Fibroblast of skin of right quadriceps (primary cell): ENCODE measurements at regions not wholly inside any gene's neighbourhood (a gene's known extent, or its start where the extent isn't known, plus 50 kb on each side); places are given as distances from the start of the nearest gene placed in this dataset.

Source experiments
- DNase-seq: peaks from one replicate; pipeline ENCODE4 v3.0.0-alpha.2; 2013

DNA sequence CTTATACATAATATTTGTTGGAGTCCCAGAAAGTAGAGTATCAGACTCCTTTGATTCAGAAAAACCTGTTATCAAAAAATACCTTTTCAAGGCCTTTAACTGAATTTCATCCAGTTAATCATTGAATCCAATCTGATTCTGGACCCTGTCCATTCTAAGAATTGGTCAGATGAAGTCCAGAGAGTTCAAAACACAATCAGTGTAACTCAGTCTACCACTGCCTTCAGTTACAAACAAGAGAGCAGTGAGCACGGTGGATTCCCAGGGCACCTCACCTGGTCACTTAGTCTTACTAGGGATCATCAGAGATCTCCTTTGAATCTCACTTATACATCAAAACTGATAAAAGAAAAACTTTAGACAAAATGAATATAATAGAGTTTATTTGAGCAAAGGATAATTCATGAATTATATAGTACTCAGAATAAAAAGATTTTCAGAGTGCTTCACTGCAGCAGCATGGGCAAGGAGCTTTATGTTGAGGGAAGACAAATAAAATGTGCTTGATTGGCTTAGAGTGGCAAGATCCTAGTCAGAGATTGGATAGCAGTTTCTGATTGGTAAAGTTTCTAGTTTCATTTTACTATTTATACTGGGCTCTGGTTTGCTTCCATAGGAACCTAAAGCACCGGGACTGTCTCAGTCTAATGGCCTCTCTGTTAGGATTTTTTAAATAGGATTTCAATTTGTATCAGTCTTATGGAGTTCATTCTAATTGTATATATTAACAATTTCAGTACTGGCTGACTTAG is 474.9 kb upstream of the GOLIM4 start:
- DNase-seq = no peak

DNA sequence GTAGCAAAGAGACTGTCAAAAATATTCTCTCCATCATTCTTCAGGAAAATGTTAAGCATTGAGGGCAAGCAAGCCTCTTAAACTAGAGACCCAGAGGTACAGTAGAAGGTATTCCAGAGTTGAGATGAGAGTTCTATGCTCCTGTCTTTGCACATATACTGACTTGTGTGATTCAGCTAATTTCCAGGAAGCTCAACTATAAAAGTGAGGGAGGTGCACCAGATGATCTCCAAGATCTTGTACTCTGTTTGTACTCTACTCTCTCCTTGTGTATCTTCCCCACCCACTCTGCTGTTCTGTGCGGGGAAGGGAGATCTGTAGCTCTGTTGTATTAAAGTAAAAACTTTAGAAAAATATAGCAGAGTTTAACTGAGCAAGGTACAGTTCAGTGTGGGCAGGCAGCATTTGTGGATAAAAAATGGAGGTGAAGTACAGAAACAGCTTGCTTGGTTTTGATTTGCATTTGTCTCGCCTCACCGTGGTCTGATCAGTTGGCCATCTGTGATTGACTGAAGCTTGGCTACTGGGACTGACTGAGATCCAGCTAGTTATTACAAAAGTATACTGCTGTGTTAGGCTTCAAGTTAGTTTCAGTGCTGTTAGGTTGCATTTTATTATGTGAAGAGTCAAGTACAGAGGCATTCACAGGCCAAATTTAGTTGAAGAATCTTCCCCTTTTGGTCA is 463.1 kb upstream of the GOLIM4 start:
- no peak for DNase-seq

DNA sequence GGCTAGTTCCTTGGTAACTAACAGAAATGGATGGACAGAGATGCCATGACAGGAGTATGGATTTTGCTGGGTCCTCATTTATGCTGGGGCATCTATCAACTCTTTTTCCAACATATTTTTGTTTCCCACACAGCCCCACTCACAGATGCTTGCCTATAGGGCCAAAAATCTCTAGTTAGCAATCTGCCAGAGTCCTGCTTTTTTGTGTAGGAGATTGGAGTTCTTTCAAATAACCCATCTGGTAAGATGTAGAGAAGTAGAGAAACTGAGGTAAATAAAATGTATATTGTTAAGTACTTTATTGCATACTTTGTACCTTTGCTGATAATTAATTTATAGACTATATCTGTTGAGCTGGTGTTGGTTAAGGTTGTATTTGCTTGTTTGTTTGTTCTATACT is 456.5 kb upstream of the GOLIM4 start:
- DNase-seq = no peak

DNA sequence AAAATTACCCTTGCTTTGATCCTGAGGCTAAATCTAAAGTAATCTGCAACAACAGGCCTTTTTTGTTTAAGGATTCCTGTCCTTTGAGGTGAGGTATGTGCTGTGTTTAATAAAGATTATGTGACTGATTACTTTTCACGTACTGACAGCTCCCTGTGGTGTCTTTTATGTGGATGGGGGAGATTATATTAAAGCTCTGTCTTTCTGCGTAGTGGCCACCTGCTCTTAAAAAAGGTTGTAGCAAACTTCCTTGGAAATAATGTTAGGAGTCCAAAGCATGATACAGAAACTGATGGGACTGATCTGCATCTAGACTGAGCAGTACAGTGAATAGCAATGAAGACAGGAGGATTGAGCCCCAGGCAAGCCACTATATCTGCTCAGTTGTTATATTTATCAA is 453.0 kb upstream of the GOLIM4 start:
- DNase-seq = no peak

DNA sequence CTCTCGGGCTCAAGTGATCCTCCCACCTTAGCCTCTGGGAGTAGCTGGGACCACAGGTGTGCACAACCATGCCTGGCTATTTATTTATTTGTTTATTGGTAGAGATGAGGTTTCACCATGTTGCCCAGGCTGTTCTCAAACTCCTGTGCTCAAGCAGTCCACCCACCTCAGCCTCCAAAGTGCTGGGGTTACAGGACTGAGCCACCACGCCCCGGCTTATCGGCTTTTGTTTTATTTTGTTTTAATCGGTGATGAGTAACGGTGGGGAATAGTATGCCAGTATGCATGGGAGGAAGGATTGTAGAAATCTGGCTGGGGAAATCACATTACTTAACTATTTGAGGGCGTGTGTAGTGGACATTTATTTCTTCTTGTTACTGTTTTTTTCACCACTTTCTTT is 451.0 kb upstream of the GOLIM4 start:
- no peak for DNase-seq

DNA sequence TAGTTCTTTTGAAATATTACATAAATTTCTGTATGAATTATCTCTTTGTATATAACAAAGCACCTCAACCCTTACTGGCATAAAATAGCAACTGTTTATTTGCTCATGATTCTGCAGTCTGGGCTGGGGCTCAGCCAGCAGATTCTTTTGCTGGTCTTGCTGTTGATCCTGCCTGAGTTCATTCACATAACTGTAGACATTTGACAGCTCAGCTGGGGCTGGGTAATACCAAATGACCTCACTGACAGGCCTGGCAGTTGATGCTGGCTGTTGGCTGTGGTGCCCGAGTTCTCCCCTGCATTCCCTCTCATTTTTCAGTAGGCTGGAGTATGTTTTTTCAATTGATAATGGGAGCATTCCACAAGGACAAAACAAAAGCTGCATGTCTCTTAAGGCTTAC is 449.9 kb upstream of the GOLIM4 start:
- DNase-seq = no peak

DNA sequence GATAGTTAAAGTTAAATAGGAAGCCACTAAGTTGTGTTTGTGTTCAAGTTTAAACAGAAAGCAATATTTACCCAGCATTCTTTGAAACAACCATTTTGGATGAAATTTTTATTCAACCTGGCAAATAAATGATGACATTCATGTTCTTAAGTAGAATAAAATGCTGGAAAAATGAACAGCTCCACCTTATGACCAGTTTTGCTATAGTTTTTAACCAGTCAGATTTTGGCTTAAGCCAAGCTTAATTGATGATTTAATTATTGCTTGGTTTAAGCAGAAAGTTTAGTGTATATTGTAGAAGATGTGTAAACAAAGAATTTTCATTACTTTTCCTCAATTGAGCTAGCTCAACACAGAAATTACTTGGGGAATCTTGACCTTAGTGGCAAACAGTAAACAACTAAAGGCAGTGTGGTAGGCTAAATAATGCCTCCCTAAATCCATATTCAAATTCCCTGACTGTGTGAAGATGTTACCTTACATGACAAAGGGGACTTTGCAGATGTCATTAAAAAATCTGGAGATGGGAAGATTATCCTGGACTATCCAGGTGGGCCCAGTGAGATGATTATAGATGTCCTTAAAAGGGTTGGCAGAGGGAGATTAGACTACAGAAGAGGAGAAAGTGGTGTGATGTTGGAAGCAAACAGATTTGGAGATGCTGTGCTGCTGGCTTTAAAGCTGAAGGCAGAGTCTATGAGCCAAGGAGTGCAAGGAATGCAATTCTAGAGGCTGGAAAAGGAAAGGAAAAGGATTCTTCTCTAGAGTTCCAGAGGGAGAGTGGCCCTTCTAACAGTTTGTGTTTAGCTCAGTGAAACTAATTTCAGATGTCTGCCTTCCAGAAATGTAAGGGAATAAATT is 448.6 kb upstream of the GOLIM4 start:
- DNase-seq = no peak

DNA sequence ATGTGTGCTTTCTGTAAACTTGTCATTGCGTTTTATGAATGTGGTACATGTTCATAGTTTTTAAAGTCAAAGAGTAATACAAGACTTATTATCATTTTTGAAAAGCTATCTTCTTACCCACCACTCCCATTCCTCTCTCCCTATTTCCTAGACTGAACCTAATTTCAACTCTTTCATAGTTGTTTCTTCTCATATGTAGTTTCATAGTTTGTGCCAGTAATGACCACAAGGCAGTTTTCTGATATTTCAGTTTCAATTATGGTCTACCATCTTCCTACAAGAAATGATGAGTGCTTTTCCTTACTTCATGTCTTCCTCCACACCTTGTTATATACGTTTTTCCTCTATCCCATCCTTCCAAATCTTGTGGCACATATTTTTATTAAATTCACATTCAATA is 445.0 kb upstream of the GOLIM4 start:
- no peak for DNase-seq

DNA sequence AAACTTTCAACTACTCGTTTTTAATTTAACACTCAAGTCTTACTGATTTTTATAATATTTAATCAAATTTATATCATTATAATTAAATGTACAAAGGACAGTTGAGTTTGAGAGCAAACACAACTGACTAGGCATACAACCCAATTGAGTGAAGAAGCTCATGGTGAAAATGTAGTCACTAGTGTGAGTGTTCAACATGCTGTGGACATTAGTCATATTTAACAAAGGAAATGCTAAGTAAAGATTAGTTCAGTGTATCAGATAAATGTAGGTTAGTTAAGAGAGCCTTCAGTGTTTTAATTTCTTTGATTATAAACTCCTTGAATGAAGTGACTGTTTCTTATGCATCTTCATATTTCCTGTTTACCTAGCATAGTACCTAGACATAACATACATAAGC is 444.2 kb upstream of the GOLIM4 start:
- no peak for DNase-seq

DNA sequence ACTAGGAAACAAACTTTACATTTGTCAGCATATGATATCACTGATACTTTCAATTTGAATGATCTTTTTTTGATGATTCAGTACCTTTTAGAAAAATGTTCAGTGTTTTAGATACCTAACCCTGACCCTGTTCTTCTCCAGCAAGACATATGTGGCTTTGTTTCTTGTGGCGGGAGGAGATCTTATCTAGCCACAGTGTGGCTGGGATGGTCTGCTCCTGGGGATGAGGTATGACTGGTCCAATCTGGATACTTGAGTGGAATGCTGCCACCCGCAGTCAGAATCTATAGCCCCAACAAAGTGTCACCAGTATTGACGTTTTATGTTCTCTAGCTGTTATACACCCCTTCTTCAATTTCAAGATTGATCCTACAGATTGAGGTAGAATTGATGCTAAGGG is 439.0 kb upstream of the GOLIM4 start:
- DNase-seq = no peak

DNA sequence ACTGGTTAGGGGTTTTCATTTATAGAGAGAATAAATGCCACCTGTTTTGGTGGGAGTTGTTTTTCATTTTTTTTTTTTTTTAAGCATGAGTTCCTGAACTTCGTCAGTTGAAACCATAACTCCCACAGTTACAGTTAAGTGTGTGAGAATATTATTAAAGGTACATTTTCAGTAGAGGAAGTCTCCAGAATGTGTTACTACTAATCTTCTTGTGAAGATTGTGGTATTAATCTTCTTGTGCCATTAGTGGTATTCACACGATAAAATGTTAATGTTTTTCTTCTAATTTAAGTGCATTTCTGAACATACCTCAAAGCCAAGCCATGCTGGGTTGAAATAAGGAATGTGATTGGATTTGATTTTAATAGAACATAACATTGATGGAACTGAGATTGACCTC is 437.9 kb upstream of the GOLIM4 start:
- DNase-seq = no peak

DNA sequence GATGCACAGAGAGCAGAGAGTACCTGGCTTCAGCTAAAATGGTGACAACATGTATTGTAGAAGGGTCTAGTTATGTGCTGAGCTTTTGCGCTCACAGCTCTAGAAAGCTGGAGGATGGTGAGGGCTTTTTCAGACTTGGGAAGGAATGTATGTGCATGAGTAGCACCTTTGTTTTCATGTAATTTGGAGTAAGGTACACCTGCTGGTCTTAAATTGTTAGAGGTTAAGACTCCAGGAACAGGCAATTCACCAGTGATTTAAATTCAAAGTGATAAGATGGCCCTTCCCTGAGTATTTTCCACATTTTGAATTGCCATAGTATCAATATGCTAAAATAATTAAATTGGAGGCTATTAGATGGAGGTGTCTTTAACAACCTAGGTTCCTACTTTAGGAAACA is 436.4 kb upstream of the GOLIM4 start:
- DNase-seq = no peak

DNA sequence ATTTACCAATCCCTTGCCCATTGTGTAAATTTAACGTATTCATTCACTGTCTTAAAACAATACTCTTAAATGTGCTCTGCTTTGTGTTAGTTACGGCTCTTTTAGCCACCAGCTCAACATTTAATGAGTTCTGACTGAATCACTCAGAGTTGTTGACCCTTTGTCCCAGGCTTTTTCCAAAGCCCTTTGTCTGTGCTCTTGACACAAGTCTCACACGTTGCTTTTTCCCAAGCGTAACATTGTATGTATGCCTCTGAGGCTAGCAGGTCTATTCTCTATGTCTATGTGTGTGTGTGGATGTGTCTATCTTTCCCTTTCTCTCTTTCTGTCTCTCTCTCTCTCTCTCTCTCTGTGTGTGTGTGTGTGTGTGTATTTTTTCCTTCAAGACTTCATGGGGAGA is 435.4 kb upstream of the GOLIM4 start:
- no peak for DNase-seq

DNA sequence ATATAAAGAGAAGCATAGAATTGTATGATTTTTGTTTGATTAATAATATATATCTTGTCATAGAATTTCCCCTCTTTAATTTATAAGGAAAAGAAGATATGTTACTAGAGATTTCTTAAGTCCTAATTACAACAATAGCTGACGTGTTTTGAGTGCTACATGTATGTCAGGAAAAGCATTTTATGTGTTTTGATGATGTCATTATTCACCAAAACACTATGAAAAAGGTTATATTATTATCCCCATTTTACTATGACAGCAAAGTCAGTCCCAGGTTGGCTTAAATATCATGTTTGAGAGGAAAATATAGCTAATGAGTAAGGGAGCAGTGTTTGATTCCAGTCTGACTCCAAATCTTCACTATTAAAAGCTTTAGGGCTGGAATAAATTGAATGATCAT is 428.4 kb upstream of the GOLIM4 start:
- no peak for DNase-seq

DNA sequence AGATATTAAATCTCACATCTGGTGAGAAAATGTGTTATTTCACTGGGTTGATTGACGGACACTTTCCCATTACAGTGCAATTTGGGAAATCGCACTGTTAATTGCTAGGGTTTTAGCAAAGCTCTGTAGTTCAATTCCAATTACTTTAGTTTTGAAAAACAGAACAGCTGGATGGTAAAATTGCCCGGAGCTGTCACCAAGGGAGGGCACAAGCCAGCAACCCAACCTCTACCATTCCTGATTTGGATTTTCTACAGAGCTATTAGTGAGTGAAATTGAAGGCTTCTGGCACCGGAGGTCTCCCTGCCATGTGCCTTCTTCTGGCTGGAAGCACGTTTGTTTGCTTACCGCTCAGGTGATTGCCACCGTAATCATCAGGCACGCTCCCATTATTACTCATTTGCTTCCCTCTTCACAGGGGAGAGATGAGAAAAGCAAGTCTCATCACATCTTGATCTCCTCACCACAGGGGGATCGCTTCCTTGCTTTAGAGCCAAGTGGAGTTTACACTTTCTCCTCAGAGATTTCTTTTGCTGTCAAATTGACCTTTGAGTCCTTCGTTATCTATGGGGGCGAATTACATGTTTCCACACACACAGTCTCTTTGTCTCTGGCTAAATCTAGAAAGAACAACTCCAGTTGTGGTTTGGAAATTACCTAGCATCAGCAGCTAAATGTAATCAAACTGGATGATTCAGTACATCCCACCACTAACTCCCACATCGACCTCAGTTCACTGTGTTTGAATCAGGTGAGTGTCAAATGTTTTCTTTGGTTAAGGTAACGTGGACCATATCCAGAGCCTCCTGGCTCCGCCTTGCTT is 421.7 kb upstream of the GOLIM4 start:
- no peak for DNase-seq

DNA sequence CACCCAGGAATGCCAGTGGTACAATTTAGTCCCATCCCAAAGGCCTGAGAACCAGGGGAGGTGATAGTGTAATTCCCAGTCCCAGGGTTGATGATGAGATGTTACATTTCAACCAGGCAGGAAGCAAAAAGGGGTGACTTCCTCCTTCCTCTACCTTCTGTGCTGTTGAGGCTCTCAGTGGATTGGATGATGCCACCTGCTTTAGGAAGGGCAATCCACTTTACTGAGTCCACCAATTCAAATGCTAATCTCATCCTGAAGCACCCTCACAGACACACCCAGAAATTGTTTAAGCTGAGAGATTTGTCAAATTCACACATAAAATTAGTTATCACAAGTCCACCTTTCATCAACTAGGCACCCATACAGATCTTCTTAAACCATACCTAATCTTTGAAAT is 418.5 kb upstream of the GOLIM4 start:
- no peak for DNase-seq

DNA sequence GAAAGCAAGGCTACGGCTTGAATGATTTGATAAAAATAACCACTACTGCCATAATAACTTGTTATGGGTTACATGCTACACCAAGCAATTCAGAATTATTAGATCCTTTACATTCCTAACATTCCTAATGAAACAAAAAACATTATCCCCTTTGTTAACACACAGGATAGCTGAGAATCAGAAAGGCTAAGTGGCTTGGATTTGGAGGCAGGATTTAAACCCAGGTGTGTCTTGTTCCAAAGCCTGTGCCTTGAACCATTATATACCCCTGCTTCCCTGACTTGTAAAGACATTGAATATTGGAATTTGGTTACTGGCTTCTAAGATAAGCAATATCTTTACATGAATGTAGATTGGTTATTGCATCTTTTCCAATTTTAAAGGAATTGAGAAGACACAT is 417.1 kb upstream of the GOLIM4 start:
- no peak for DNase-seq

DNA sequence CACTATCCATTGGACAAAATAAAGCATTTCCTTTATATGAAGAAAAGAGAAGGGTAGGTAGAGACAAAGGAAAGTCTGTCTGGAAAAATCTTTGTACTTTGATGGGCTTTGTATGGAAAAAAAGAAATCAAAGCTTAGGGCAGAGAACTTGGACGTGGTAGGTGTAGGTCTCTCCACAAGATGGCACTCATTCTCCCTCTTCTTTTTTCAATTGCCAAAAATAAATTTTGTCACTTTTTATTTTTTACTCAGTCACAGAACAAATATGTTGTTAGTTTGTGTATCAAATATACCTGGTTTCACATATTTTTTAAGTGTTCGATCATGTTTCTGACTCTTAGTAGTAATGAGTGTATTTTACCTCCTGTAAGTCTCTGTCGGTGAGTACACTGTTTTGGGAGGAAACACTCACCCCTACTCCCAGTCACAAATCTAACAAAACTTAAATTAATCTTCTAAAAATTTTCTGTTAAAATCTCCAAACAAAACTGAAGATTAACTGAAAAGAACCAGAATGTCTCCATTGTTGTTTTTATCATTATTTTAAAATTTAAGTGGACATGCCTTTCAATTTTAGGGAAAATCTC is 415.8 kb upstream of the GOLIM4 start:
- DNase-seq = peak; percentile 1

DNA sequence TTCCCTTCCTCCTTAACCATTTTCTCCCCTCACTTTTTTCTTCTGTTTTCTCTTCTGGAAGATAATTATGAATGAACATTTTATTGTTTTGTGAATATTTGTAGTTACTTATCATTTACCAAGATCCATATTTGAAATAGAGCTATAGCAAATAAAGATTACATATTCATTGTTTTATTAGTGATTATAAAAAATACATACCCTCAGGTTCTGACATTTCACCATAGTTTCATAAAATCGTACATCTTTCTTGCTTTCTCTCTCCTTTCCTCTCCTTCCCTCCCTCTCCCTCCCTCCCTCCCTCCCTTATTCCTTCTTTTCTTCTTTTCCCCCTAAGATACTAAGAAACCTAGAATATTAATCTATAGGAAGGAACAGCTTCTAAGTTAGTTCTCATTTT is 410.9 kb upstream of the GOLIM4 start:
- DNase-seq = no peak

DNA sequence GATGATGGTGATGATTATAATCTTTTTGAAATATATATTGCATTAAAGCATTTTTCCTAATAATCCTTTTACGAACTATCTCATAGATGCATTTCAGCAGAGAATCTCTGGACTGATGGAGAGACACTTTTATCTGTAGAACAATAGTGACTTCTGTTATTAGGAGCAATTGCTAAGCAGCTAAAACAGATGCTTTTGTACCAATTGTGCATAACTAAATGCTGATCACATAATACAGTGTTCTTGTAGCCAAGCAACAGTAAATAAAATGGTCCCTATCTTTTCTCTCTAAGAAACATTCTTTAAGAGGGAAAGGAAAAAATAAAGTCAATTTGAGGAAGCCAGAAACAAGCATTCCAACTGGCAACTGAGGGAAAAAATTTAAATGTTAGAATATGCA is 405.8 kb upstream of the GOLIM4 start:
- DNase-seq = no peak

DNA sequence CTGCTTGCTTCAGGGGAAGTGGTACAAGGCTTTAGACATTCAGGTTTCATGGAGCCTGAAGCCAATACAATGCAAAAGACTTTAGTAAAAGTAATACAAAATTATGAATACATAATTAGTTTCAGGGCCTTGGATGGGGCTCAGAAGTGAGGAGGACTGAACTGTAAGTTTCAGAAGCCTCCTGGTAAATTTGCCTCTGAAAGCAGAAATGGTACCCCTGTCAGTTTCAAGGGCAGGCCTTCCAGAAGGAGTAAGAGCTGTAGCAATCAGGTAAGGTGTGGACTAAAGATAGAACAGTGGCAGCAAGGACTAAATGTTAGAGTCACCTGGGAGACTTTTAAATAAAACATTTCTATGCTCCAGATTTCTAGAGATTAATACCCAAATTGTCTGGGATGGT is 402.5 kb upstream of the GOLIM4 start:
- no peak for DNase-seq

DNA sequence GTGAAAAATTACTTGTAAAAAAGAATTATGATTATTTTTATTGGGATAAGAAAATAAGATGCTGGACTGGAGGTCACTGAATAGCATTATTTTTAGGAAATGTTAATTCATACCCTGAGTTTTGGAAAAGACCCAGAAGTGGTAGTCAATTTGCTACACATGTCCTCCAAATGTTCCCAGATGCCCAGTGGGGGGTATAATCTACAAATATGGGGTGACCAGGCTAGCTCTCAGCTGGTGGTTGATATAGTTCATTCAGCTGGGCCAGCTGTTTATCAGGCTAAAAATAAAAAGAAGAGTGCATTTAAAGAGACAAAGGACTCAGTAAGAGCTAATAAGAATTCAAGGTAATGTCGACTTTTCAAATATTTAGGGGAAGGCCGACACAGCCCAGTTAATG is 402.0 kb upstream of the GOLIM4 start:
- DNase-seq = no peak

DNA sequence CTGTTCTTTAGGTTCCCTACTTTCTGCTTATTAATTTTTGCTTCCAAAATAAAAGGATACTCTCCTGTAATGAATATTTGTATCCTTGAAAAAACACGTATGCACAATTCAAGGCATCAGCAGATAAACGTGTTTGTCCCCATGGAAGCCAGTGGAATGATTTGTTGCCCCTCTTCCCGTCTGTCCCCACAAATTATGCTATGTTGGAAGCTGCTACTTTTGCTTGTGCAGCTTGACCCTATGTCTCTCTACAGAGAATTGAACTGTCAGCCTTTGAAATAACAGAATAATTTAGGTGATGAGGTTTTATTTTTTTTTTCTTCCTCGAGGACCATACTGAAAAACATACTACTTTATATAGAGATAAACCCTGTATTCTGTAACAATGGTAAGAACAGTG is 401.5 kb upstream of the GOLIM4 start:
- no peak for DNase-seq
